ENCODE measurements at regions not wholly inside any gene's neighbourhood (a gene's known extent, or its start where the extent isn't known, plus 50 kb on each side); places are given as distances from the start of the nearest gene placed in this dataset.

- H2AFZ ChIP-seq, result no peak overlapping the region
- no peaks in the 10 kb centered on the region for H3K79me2 ChIP-seq (ENCODE audit: insufficient read depth)
- H3K9me2 ChIP-seq (ENCODE audit: insufficient read depth), result no peaks in the 10 kb centered on the region
- WGBS, 2 experiments (ENCODE audit: low coverage in 1 of 2, low lambda C conversion rate in 2 of 2, missing lambda C conversion rate in 2 of 2), result 8 to 10% methylated on average over 2 of the region's 2 CpGs
- H3K36me3 ChIP-seq (ENCODE audit: low read depth), result no peaks in the 10 kb centered on the region
- no peak for DNase-seq
- in situ Hi-C loops (cut with MboI), result no loop called here
- no peak overlapping the region for H3K4me3 ChIP-seq
- no peaks in the 10 kb centered on the region for H3F3A ChIP-seq (ENCODE audit: insufficient read depth)
- no peaks in the 10 kb centered on the region for H3K4me1 ChIP-seq (ENCODE audit: insufficient read depth)
- no peak overlapping the region for H3K27ac ChIP-seq
- no peaks in the 10 kb centered on the region for H3K9me3 ChIP-seq (ENCODE audit: low read depth)
- no peaks in the 10 kb centered on the region for H3K27me3 ChIP-seq (replicated peaks; ENCODE audit: insufficient read depth)
- TF ChIP-seq EZH2phosphoT487 (IDR thresholded peaks at IDR 0.05; ENCODE audit: insufficient read depth, low read depth), result no peak
- TF ChIP-seq EZH2 (IDR thresholded peaks at IDR 0.05; ENCODE audit: insufficient read depth, poor library complexity, severe bottlenecking), result no peak
- no peak overlapping the region for H3K4me2 ChIP-seq (ENCODE audit: unreplicated experiment)
- no peaks in the 10 kb centered on the region for H4K20me1 ChIP-seq (ENCODE audit: insufficient read depth)
- H3K9ac ChIP-seq, result no peak overlapping the region
These were observed 645.3 kb upstream of the DDX18 start for GRCh38 chr2:117169036-117169765.

- no peaks in the 10 kb centered on the region for H3K36me3 ChIP-seq (ENCODE audit: low read depth)
- DNase-seq, result no peak
- 25 to 32% methylated on average over 1 of the region's 1 CpG for WGBS, 2 experiments (ENCODE audit: low coverage in 1 of 2, low lambda C conversion rate in 2 of 2, missing lambda C conversion rate in 2 of 2)
- in situ Hi-C loops (cut with MboI), result no loop called here
- H3K4me2 ChIP-seq (ENCODE audit: unreplicated experiment), result no peak overlapping the region
- H3K4me1 ChIP-seq (ENCODE audit: insufficient read depth), result no peaks in the 10 kb centered on the region
- no peaks in the 10 kb centered on the region for H3K9me3 ChIP-seq (ENCODE audit: low read depth)
- H3K9ac ChIP-seq, result no peak overlapping the region
- no peak overlapping the region for H2AFZ ChIP-seq
- H3K27ac ChIP-seq, result no peak overlapping the region
- H3K9me2 ChIP-seq (ENCODE audit: insufficient read depth), result no peaks in the 10 kb centered on the region
- H4K20me1 ChIP-seq (ENCODE audit: insufficient read depth), result no peaks in the 10 kb centered on the region
- no peaks in the 10 kb centered on the region for H3F3A ChIP-seq (ENCODE audit: insufficient read depth)
- TF ChIP-seq EZH2 (IDR thresholded peaks at IDR 0.05; ENCODE audit: insufficient read depth, poor library complexity, severe bottlenecking), result no peak
- TF ChIP-seq EZH2phosphoT487 (IDR thresholded peaks at IDR 0.05; ENCODE audit: insufficient read depth, low read depth), result no peak
- no peaks in the 10 kb centered on the region for H3K27me3 ChIP-seq (replicated peaks; ENCODE audit: insufficient read depth)
- H3K79me2 ChIP-seq (ENCODE audit: insufficient read depth), result no peaks in the 10 kb centered on the region
- H3K4me3 ChIP-seq, result no peak overlapping the region
These were observed 643.6 kb upstream of the DDX18 start for GRCh38 chr2:117170897-117171296.

- DNase-seq, result no peak
These were observed 635.1 kb upstream of the DDX18 start for GRCh38 chr2:117179405-117179804.

GRCh38 chr2:117190856-117191559, 623.5 kb upstream of the DDX18 start:
- Histone ChIP-seq H3K4me1 (ENCODE audit: insufficient read depth) (no peaks in the 10 kb centered on the region), H3F3A (ENCODE audit: insufficient read depth) (no peaks in the 10 kb centered on the region), H3K27ac (no peak overlapping the region), H3K27me3 (replicated peaks; ENCODE audit: insufficient read depth) (no peaks in the 10 kb centered on the region), H3K9me3 (ENCODE audit: low read depth) (no peaks in the 10 kb centered on the region), H4K20me1 (ENCODE audit: insufficient read depth) (no peaks in the 10 kb centered on the region), H3K9ac (no peak overlapping the region), H3K4me3 (no peak overlapping the region), H3K79me2 (ENCODE audit: insufficient read depth) (no peaks in the 10 kb centered on the region), H3K9me2 (ENCODE audit: insufficient read depth) (no peaks in the 10 kb centered on the region), H3K4me2 (ENCODE audit: unreplicated experiment) (no peak overlapping the region), H2AFZ (no peak overlapping the region), H3K36me3 (ENCODE audit: low read depth) (no peaks in the 10 kb centered on the region)
- no peak for TF ChIP-seq EZH2 (IDR thresholded peaks at IDR 0.05; ENCODE audit: insufficient read depth, poor library complexity, severe bottlenecking)
- no peak for TF ChIP-seq EZH2phosphoT487 (IDR thresholded peaks at IDR 0.05; ENCODE audit: insufficient read depth, low read depth)
- DNase-seq, result no peak
- in situ Hi-C loops (cut with MboI), result no loop called here
- WGBS, 2 experiments (ENCODE audit: low coverage in 1 of 2, low lambda C conversion rate in 2 of 2, missing lambda C conversion rate in 2 of 2), result 14 to 20% methylated on average over 6 of the region's 6 CpGs

More at GRCh38 chr2:117179405-117179804, 635.1 kb upstream of the DDX18 start:
- H3K4me3 ChIP-seq, result no peak overlapping the region
- 58 to 61% methylated on average over 3 of the region's 3 CpGs for WGBS, 2 experiments (ENCODE audit: low coverage in 1 of 2, low lambda C conversion rate in 2 of 2, missing lambda C conversion rate in 2 of 2)
- in situ Hi-C loops (cut with MboI), result no loop called here
- no peak overlapping the region for H3K4me2 ChIP-seq (ENCODE audit: unreplicated experiment)
- H3K9me3 ChIP-seq (ENCODE audit: low read depth), result peaks cover 4% of the 10 kb centered on the region
- no peaks in the 10 kb centered on the region for H4K20me1 ChIP-seq (ENCODE audit: insufficient read depth)
- no peak for TF ChIP-seq EZH2phosphoT487 (IDR thresholded peaks at IDR 0.05; ENCODE audit: insufficient read depth, low read depth)
- TF ChIP-seq EZH2 (IDR thresholded peaks at IDR 0.05; ENCODE audit: insufficient read depth, poor library complexity, severe bottlenecking), result no peak
- no peak overlapping the region for H3K9ac ChIP-seq
- H3K27me3 ChIP-seq (replicated peaks; ENCODE audit: insufficient read depth), result no peaks in the 10 kb centered on the region
- no peak overlapping the region for H3K27ac ChIP-seq
- no peak overlapping the region for H2AFZ ChIP-seq
- no peaks in the 10 kb centered on the region for H3K79me2 ChIP-seq (ENCODE audit: insufficient read depth)
- no peaks in the 10 kb centered on the region for H3F3A ChIP-seq (ENCODE audit: insufficient read depth)
- H3K9me2 ChIP-seq (ENCODE audit: insufficient read depth), result no peaks in the 10 kb centered on the region
- no peaks in the 10 kb centered on the region for H3K4me1 ChIP-seq (ENCODE audit: insufficient read depth)
- H3K36me3 ChIP-seq (ENCODE audit: low read depth), result no peaks in the 10 kb centered on the region
